ENCODE measurements at regions not wholly inside any gene's neighbourhood (a gene's known extent, or its start where the extent isn't known, plus 50 kb on each side); places are given as distances from the start of the nearest gene placed in this dataset.

DNA sequence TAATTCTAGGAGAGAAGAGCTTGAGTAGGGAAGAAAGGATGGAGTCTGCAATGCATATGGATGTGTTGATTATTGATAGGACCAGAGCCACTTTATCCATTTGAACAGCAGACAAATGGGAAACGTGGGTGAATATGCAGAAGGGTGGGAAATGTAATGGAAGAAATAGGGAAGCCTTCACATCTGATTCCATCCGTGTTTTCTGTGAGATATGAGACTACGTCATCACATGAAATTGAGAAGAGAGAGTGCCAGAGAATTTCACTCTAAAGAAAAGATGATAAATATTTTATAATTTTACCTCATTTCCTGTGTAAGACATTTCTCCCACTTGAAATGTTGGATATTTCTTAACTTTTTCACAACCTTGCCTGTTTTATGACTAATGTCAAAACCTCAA lies 788.4 kb upstream of the FAM98A start:
- BruUV-seq (replicated peaks), result no TSS peak
- no peaks in the 10 kb centered on the region for H3K79me2 ChIP-seq (ENCODE audit: control insufficient read depth, insufficient read depth, low read length)
- H3K9me3 ChIP-seq (replicated peaks; ENCODE audit: control insufficient read depth, insufficient read depth, low read length), result no peaks in the 10 kb centered on the region
- WGBS (ENCODE audit: insufficient coverage, insufficient replicate concordance, low lambda C conversion rate, missing lambda C conversion rate), result 23% methylated on average over 3 of the region's 3 CpGs
- H2AFZ ChIP-seq (ENCODE audit: control insufficient read depth, low read depth, low read length), result no peak overlapping the region
- intact Hi-C loops (cut with micrococcal nuclease; ENCODE audit: unreplicated experiment) (no loop called here), in situ Hi-C loops (cut with MboI) (no loop called here)
- no peak overlapping the region for H3K4me3 ChIP-seq
- H3K4me1 ChIP-seq (ENCODE audit: control insufficient read depth, insufficient read depth, low read length), result no peaks in the 10 kb centered on the region
- DNase-seq (ENCODE audit: low read depth, low spot score), result no peak
- SMC1A ChIA-PET (ENCODE audit: uncharacterized antibody, unreplicated experiment), result no interaction called here
- no peak overlapping the region for H3K9ac ChIP-seq (ENCODE audit: control insufficient read depth, insufficient read depth, low read length)
- POLR2A ChIA-PET, result no interaction called here
- H3K36me3 ChIP-seq (ENCODE audit: control insufficient read depth in 2 of 2, insufficient read depth in 2 of 2, low read length in 1 of 2), result no peaks in the 10 kb centered on the region
- no peak overlapping the region for H3K4me2 ChIP-seq (ENCODE audit: control insufficient read depth, insufficient read depth)
- RAD21 ChIA-PET (ENCODE audit: unreplicated experiment), result no interaction called here
- CTCF ChIA-PET, result no interaction called here
- no peaks in the 10 kb centered on the region for H3K27me3 ChIP-seq (replicated peaks in 1 of 2; ENCODE audit: control insufficient read depth in 2 of 2, insufficient read depth in 2 of 2, low read length in 1 of 2)
- no peak for FAIRE-seq
- H3K27ac ChIP-seq (ENCODE audit: control insufficient read depth, insufficient read depth), result no peak overlapping the region
- H4K20me1 ChIP-seq (ENCODE audit: control insufficient read depth, insufficient read depth), result no peaks in the 10 kb centered on the region
- no peak for ATAC-seq
- no peak for TF ChIP-seq CBX3 (IDR thresholded peaks at IDR 0.05; ENCODE audit: borderline replicate concordance, low read depth)
- no peak for TF ChIP-seq SP1 (IDR thresholded peaks at IDR 0.05; ENCODE audit: low read depth, low read length)
- no peak for TF ChIP-seq CHD1 (IDR thresholded peaks at IDR 0.05; ENCODE audit: low read depth, low read length)
- TF ChIP-seq, protein P1, sequence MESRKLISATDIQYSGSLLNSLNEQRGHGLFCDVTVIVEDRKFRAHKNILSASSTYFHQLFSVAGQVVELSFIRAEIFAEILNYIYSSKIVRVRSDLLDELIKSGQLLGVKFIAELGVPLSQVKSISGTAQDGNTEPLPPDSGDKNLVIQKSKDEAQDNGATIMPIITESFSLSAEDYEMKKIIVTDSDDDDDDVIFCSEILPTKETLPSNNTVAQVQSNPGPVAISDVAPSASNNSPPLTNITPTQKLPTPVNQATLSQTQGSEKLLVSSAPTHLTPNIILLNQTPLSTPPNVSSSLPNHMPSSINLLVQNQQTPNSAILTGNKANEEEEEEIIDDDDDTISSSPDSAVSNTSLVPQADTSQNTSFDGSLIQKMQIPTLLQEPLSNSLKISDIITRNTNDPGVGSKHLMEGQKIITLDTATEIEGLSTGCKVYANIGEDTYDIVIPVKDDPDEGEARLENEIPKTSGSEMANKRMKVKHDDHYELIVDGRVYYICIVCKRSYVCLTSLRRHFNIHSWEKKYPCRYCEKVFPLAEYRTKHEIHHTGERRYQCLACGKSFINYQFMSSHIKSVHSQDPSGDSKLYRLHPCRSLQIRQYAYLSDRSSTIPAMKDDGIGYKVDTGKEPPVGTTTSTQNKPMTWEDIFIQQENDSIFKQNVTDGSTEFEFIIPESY (IDR thresholded peaks at IDR 0.05), result no peak
- no peak for TF ChIP-seq MTA2 (IDR thresholded peaks at IDR 0.05; ENCODE audit: low read depth)
- no peak for TF ChIP-seq ATF7 (IDR thresholded peaks at IDR 0.05; ENCODE audit: low read depth)
- no peak for TF ChIP-seq ZNF274 (IDR thresholded peaks at IDR 0.05; ENCODE audit: insufficient read depth, insufficient read length)
- no peak for TF ChIP-seq POLR2AphosphoS2 (IDR thresholded peaks at IDR 0.05; ENCODE audit: low read depth, low read length)
- TF ChIP-seq KAT2A (conservative IDR thresholded peaks at IDR 0.05; ENCODE audit: control insufficient read depth, low read depth, low read length), result no peak
- no peak for TF ChIP-seq SMAD1 (IDR thresholded peaks at IDR 0.05; ENCODE audit: low read depth, partially characterized antibody)
- TF ChIP-seq, protein P2, sequence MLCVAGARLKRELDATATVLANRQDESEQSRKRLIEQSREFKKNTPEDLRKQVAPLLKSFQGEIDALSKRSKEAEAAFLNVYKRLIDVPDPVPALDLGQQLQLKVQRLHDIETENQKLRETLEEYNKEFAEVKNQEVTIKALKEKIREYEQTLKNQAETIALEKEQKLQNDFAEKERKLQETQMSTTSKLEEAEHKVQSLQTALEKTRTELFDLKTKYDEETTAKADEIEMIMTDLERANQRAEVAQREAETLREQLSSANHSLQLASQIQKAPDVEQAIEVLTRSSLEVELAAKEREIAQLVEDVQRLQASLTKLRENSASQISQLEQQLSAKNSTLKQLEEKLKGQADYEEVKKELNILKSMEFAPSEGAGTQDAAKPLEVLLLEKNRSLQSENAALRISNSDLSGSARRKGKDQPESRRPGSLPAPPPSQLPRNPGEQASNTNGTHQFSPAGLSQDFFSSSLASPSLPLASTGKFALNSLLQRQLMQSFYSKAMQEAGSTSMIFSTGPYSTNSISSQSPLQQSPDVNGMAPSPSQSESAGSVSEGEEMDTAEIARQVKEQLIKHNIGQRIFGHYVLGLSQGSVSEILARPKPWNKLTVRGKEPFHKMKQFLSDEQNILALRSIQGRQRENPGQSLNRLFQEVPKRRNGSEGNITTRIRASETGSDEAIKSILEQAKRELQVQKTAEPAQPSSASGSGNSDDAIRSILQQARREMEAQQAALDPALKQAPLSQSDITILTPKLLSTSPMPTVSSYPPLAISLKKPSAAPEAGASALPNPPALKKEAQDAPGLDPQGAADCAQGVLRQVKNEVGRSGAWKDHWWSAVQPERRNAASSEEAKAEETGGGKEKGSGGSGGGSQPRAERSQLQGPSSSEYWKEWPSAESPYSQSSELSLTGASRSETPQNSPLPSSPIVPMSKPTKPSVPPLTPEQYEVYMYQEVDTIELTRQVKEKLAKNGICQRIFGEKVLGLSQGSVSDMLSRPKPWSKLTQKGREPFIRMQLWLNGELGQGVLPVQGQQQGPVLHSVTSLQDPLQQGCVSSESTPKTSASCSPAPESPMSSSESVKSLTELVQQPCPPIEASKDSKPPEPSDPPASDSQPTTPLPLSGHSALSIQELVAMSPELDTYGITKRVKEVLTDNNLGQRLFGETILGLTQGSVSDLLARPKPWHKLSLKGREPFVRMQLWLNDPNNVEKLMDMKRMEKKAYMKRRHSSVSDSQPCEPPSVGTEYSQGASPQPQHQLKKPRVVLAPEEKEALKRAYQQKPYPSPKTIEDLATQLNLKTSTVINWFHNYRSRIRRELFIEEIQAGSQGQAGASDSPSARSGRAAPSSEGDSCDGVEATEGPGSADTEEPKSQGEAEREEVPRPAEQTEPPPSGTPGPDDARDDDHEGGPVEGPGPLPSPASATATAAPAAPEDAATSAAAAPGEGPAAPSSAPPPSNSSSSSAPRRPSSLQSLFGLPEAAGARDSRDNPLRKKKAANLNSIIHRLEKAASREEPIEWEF (IDR thresholded peaks at IDR 0.05; ENCODE audit: insufficient replicate concordance, low read depth, low read length), result no peak
- TF ChIP-seq, protein P3, sequence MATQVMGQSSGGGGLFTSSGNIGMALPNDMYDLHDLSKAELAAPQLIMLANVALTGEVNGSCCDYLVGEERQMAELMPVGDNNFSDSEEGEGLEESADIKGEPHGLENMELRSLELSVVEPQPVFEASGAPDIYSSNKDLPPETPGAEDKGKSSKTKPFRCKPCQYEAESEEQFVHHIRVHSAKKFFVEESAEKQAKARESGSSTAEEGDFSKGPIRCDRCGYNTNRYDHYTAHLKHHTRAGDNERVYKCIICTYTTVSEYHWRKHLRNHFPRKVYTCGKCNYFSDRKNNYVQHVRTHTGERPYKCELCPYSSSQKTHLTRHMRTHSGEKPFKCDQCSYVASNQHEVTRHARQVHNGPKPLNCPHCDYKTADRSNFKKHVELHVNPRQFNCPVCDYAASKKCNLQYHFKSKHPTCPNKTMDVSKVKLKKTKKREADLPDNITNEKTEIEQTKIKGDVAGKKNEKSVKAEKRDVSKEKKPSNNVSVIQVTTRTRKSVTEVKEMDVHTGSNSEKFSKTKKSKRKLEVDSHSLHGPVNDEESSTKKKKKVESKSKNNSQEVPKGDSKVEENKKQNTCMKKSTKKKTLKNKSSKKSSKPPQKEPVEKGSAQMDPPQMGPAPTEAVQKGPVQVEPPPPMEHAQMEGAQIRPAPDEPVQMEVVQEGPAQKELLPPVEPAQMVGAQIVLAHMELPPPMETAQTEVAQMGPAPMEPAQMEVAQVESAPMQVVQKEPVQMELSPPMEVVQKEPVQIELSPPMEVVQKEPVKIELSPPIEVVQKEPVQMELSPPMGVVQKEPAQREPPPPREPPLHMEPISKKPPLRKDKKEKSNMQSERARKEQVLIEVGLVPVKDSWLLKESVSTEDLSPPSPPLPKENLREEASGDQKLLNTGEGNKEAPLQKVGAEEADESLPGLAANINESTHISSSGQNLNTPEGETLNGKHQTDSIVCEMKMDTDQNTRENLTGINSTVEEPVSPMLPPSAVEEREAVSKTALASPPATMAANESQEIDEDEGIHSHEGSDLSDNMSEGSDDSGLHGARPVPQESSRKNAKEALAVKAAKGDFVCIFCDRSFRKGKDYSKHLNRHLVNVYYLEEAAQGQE (IDR thresholded peaks at IDR 0.05; ENCODE audit: low read depth, low read length), result no peak
- TF ChIP-seq NFYB (IDR thresholded peaks at IDR 0.05; ENCODE audit: insufficient read depth, low read depth, low read length), result no peak
- no peak for TF ChIP-seq ZNF384 (IDR thresholded peaks at IDR 0.05; ENCODE audit: borderline replicate concordance, low read depth, low read length)
- no peak for TF ChIP-seq MYC (IDR thresholded peaks at IDR 0.05; ENCODE audit: insufficient read depth, insufficient read length, insufficient replicate concordance, low read length, severe bottlenecking)
- no peak for TF ChIP-seq JUND (IDR thresholded peaks at IDR 0.05; ENCODE audit: low read depth, low read length)

Measured in GM12878 (cell line).